ENCODE measurements at regions not wholly inside any gene's neighbourhood (a gene's known extent, or its start where the extent isn't known, plus 50 kb on each side); places are given as distances from the start of the nearest gene placed in this dataset.

DNA sequence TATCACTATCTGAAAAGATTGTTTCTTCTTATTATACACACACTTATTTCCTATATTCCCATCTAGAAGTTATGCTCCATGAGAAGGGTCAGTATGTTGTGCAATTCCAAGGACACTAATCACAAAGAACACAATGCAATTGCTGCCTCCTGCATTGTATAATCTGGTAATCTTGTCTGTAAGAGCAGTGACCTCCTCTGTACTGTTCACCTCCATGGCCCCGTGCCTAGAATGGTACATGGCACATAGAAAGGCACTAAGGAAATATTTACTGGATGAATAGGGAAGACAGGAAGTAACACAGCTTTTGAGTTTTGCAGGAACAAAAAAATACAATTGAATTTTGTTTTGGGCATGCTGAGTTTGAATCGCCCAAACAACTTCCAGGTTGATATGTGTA, 214.6 kb upstream of the SALL1 start:
- H3K27ac Mint-ChIP-seq (ENCODE audit: unreplicated experiment): no peak overlapping the region
- H3K4me3 Mint-ChIP-seq (ENCODE audit: unreplicated experiment): no peak overlapping the region

DNA sequence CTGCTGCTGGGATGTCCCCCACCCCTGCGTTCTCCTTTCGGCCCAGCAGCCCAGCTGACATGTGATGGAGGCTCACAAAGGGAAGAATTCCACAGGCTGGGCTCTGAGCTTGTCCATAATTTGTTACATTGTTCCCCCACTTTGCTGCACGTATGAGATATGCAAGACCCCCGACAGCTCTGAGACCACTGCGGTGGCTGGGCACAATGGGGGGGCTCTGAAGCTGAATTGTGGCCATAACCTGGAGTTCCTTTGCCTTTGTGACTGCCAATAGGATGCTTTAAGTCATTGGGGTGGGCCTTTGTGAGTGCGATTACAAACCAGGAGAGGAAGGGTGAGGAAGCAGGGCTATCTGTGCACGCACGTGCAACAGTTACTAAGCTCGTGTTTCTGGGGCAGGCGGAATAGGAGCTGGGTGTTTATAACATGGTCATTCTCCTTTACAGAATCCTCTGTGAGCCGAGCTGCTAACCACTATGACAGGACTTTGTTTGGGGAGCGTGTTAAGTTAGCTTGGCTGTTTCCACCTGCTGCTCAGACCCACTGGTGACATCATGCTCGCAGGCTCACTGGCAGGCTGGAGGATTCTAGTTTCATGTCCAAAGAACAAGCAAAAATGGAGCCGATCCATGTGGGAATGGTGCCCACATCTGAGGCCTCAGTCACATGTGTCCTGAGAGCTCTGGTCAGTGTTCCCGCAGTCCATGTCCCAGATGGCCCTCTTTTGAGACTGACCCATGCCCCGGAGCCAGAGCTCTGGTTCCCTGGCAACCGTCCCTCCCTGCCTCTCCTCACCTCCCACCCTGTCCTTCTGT, 208.3 kb upstream of the SALL1 start:
- no peak for DNase-seq
- Mint-ChIP-seq H3K27me3 (ENCODE audit: unreplicated experiment) (peaks cover 2% of the 10 kb centered on the region), H3K9me3 (ENCODE audit: unreplicated experiment) (peaks cover 2% of the 10 kb centered on the region), H3K4me3 (ENCODE audit: unreplicated experiment) (no peak overlapping the region), H3K4me1 (ENCODE audit: low read depth, unreplicated experiment) (peaks cover 8% of the 10 kb centered on the region), H3K36me3 (ENCODE audit: unreplicated experiment) (no peaks in the 10 kb centered on the region), H3K27ac (ENCODE audit: unreplicated experiment) (no peak overlapping the region)
- TF ChIP-seq, protein P1, sequence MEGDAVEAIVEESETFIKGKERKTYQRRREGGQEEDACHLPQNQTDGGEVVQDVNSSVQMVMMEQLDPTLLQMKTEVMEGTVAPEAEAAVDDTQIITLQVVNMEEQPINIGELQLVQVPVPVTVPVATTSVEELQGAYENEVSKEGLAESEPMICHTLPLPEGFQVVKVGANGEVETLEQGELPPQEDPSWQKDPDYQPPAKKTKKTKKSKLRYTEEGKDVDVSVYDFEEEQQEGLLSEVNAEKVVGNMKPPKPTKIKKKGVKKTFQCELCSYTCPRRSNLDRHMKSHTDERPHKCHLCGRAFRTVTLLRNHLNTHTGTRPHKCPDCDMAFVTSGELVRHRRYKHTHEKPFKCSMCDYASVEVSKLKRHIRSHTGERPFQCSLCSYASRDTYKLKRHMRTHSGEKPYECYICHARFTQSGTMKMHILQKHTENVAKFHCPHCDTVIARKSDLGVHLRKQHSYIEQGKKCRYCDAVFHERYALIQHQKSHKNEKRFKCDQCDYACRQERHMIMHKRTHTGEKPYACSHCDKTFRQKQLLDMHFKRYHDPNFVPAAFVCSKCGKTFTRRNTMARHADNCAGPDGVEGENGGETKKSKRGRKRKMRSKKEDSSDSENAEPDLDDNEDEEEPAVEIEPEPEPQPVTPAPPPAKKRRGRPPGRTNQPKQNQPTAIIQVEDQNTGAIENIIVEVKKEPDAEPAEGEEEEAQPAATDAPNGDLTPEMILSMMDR (IDR thresholded peaks at IDR 0.05; ENCODE audit: partially characterized antibody, unreplicated experiment): no peak

More for the DNA sequence above, 214.6 kb upstream of the SALL1 start:
- Mint-ChIP-seq H3K27me3 (ENCODE audit: unreplicated experiment) (peaks cover 2% of the 10 kb centered on the region), H3K9me3 (ENCODE audit: unreplicated experiment) (no peaks in the 10 kb centered on the region), H3K4me1 (ENCODE audit: low read depth, unreplicated experiment) (no peaks in the 10 kb centered on the region), H3K36me3 (ENCODE audit: unreplicated experiment) (no peaks in the 10 kb centered on the region)
- TF ChIP-seq, protein P1 (IDR thresholded peaks at IDR 0.05; ENCODE audit: partially characterized antibody, unreplicated experiment): no peak
- no peak for DNase-seq

DNA sequence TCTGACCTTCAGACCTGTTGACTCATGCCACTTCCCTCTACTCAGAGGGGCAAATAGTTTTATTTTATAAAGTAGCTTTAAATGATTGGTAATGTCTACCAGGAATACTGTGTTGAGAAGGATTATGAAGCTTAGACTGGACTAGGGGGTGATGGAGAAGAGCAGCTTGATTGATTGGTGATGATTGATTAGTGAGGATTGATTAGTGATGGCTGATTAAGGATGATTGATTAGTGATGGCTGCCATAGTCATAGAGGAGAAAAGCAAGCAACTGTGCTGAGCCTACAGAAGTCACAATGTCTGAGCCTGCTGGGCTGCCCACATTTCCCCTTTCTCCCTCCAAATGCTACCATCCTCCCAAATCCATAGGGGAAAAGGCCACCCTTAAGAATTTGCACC, 206.8 kb upstream of the SALL1 start:
- Mint-ChIP-seq H3K36me3 (ENCODE audit: unreplicated experiment) (no peaks in the 10 kb centered on the region), H3K4me1 (ENCODE audit: low read depth, unreplicated experiment) (peaks cover 8% of the 10 kb centered on the region), H3K4me3 (ENCODE audit: unreplicated experiment) (no peak overlapping the region), H3K9me3 (ENCODE audit: unreplicated experiment) (peaks cover 2% of the 10 kb centered on the region), H3K27ac (ENCODE audit: unreplicated experiment) (no peak overlapping the region), H3K27me3 (ENCODE audit: unreplicated experiment) (no peaks in the 10 kb centered on the region)
- TF ChIP-seq, protein P1 (IDR thresholded peaks at IDR 0.05; ENCODE audit: partially characterized antibody, unreplicated experiment): no peak
- no peak for DNase-seq

DNA sequence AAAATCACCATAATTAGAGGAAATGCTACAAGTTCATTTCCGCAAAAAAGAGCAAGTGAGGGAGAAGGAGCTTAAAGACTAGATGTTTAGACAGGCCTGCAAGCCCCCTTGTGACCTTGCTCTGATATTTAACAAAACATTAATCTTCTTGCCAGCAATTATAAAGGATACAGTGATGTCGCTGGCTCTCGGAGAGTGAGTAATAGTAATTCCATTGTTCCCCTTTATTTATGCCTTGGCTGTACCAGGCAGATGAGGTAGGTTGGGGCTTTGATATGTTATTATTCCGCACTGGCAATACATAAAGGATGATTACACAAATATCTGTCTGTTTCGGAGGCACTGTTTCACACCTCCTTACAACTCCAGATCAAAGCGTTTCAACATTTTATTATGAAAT, 204.8 kb upstream of the SALL1 start:
- Mint-ChIP-seq H3K9me3 (ENCODE audit: unreplicated experiment) (peaks cover 2% of the 10 kb centered on the region), H3K27ac (ENCODE audit: unreplicated experiment) (no peak overlapping the region), H3K4me1 (ENCODE audit: low read depth, unreplicated experiment) (peaks cover 8% of the 10 kb centered on the region)

DNA sequence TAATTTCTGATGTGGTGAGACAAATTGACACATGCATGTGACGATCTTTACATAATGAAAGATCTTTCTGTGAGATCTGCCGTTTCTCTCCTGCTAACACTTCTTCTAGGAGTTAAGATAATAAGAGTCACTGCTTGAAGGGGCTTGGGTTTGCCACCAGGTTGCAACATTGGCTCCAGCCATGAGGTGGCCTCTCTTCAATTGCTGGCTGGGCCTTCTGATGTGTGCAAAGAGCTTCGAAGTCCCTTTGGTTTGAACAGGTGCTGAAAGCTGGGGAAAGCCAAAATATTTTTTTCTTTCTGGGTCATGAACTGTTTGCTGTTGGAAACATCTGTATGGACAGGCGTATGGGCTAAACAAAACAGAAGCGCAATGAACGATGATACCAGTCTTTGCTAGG, 204.1 kb upstream of the SALL1 start:
- Mint-ChIP-seq H3K9me3 (ENCODE audit: unreplicated experiment) (peaks cover 2% of the 10 kb centered on the region), H3K4me3 (ENCODE audit: unreplicated experiment) (no peak overlapping the region), H3K27ac (ENCODE audit: unreplicated experiment) (no peak overlapping the region), H3K27me3 (ENCODE audit: unreplicated experiment) (no peaks in the 10 kb centered on the region), H3K4me1 (ENCODE audit: low read depth, unreplicated experiment) (peaks cover 8% of the 10 kb centered on the region), H3K36me3 (ENCODE audit: unreplicated experiment) (no peaks in the 10 kb centered on the region)
- DNase-seq: no peak
- TF ChIP-seq, protein P1 (IDR thresholded peaks at IDR 0.05; ENCODE audit: partially characterized antibody, unreplicated experiment): no peak

More for the DNA sequence above, 204.8 kb upstream of the SALL1 start:
- no peak for DNase-seq
- Mint-ChIP-seq H3K4me3 (ENCODE audit: unreplicated experiment) (no peak overlapping the region), H3K36me3 (ENCODE audit: unreplicated experiment) (no peaks in the 10 kb centered on the region), H3K27me3 (ENCODE audit: unreplicated experiment) (no peaks in the 10 kb centered on the region)
- TF ChIP-seq, protein P1 (IDR thresholded peaks at IDR 0.05; ENCODE audit: partially characterized antibody, unreplicated experiment): no peak

Measured in glutamatergic neuron (in vitro differentiated cells).